Endothelial cell (in vitro differentiated cells): ENCODE measurements at regions not wholly inside any gene's neighbourhood (a gene's known extent, or its start where the extent isn't known, plus 50 kb on each side); places are given as distances from the start of the nearest gene placed in this dataset.

Experiments
- DNase-seq: peaks from one replicate; pipeline ENCODE4 v3.0.0; 2021; ENCODE audit warnings: low spot score
- H3K27ac Mint-ChIP-seq: one replicate; pipeline ENCODE4 v1.8.0; 2021; ENCODE audit warnings: mixed read lengths, inconsistent platforms; ENCODE audit not compliant: unreplicated experiment
- H3K27me3 Mint-ChIP-seq: one replicate; pipeline ENCODE4 v1.8.0; 2021; ENCODE audit warnings: mild to moderate bottlenecking, moderate library complexity, mixed read lengths, inconsistent platforms; ENCODE audit not compliant: unreplicated experiment
- H3K36me3 Mint-ChIP-seq: one replicate; pipeline ENCODE4 v1.8.0; 2021; ENCODE audit warnings: mild to moderate bottlenecking, low read depth, mixed read lengths, inconsistent platforms; ENCODE audit not compliant: unreplicated experiment
- H3K4me1 Mint-ChIP-seq: one replicate; pipeline ENCODE4 v1.8.0; 2021; ENCODE audit warnings: mild to moderate bottlenecking, mixed read lengths, inconsistent platforms; ENCODE audit not compliant: unreplicated experiment
- H3K4me3 Mint-ChIP-seq: one replicate; pipeline ENCODE4 v1.8.0; 2021; ENCODE audit warnings: mild to moderate bottlenecking, mixed read lengths, inconsistent platforms; ENCODE audit not compliant: unreplicated experiment
- H3K9me3 Mint-ChIP-seq: one replicate; pipeline ENCODE4 v1.8.0; 2021; ENCODE audit warnings: mixed read lengths, inconsistent platforms; ENCODE audit not compliant: unreplicated experiment
- CTCF ChIP-seq: fragments of 200-600 bp; sonication (generic); IDR thresholded peaks from one replicate; pipeline ENCODE4 v1.5.0; 2021; ENCODE audit warnings: antibody characterized with exemption; ENCODE audit not compliant: unreplicated experiment

DNA sequence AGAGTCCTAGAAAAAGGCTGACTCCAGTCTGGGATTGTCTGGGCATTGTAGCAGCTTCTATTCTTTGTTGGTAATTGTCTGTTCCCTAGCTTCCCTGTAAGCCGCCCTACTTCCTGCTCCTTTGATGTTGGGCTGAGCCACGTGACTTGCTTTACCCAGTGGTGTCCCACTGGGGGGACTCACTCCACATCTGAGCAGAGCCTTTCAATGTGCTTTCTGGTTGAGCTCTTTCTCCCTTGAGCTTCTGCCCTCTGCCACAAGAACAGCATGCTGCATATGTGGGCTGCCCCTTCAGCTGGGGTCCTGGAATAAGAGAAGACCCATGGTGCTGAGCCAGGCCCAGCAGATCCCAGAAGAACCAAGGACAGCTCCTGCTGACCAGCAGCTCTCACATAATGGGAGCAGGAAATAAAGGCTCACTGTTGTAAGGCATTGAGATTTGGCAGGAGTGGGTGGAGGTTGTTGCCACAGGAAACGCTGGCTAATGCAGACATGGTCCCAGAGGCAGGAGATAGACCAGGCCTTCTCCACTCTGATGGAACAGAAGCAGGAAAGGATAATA, 276.3 kb upstream of the GJB5 start:
- H3K27me3 Mint-ChIP-seq: no peaks in the 10 kb centered on the region
- no peaks in the 10 kb centered on the region for H3K9me3 Mint-ChIP-seq
- DNase-seq: peak; percentile 20
- H3K4me1 Mint-ChIP-seq: peaks cover 5% of the 10 kb centered on the region
- no peak overlapping the region for H3K4me3 Mint-ChIP-seq
- H3K36me3 Mint-ChIP-seq: no peaks in the 10 kb centered on the region
- H3K27ac Mint-ChIP-seq: no peak overlapping the region
- TF ChIP-seq CTCF: no peak

DNA sequence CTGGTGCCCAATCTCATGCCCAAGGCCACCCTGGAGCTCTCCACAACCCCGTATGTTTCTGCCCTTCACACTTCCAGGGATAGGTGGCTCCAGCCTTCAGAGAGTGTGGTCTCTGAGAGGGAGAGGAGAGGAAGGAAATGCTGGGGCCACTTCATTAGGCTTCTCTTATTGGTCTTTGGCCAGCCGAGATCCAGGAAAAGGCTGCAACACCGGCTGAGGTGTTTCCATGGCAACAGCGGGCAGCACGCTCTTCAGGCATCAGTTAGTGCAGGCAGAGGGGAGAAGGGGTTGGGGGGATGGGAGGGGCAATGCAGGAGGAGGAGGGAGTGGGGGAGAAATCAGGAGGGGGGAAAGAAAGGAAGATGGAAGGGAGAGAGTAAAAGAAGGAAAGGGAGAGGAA, 275.1 kb upstream of the GJB5 start:
- Mint-ChIP-seq H3K36me3 (no peaks in the 10 kb centered on the region), H3K9me3 (no peaks in the 10 kb centered on the region), H3K4me1 (peaks cover 5% of the 10 kb centered on the region), H3K27ac (no peak overlapping the region), H3K4me3 (no peak overlapping the region), H3K27me3 (no peaks in the 10 kb centered on the region)
- no peak for TF ChIP-seq CTCF
- no peak for DNase-seq

DNA sequence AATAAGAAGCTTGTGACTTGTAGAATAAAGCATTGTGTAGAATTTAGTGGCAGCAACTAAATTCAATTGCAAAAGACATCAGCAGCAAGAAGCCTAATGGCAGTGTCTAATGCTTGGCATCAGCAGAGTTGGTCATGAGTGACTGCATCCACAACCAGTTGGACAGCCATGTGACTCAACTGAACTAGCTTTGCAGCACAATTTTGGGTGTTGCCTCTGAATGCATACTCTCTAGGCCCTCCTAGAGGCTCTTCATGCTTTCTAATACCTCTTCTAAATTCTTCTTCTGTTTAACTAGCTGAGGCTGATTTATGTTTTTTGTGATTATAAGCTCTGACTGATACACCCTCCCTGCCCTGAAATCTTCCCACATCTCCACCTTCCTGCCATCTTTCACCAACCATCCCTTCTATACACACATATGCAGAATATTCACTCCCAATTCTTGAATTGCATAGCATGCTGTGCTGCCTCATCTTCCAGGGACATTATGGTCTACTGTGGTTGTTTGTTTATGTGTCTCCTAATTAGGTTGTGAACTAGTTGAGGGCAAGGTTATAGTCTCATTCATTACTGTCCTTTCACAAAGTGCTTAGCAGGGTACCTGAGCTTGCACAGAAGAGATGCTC, 266.7 kb upstream of the GJB5 start:
- no peaks in the 10 kb centered on the region for H3K27me3 Mint-ChIP-seq
- no peaks in the 10 kb centered on the region for H3K4me1 Mint-ChIP-seq
- no peak overlapping the region for H3K27ac Mint-ChIP-seq
- DNase-seq: no peak
- no peak overlapping the region for H3K4me3 Mint-ChIP-seq
- peaks cover 4% of the 10 kb centered on the region for H3K36me3 Mint-ChIP-seq
- H3K9me3 Mint-ChIP-seq: peaks cover 11% of the 10 kb centered on the region
- no peak for TF ChIP-seq CTCF

- DNase-seq: peak; percentile 80
- Mint-ChIP-seq H3K27me3 (no peaks in the 10 kb centered on the region), H3K4me3 (no peak overlapping the region), H3K36me3 (no peaks in the 10 kb centered on the region), H3K4me1 (no peaks in the 10 kb centered on the region), H3K27ac (no peak overlapping the region), H3K9me3 (no peaks in the 10 kb centered on the region)
- TF ChIP-seq CTCF: no peak
These were observed 254.4 kb upstream of the GJB5 start for GRCh38 chr1:34500451-34500850.

DNA sequence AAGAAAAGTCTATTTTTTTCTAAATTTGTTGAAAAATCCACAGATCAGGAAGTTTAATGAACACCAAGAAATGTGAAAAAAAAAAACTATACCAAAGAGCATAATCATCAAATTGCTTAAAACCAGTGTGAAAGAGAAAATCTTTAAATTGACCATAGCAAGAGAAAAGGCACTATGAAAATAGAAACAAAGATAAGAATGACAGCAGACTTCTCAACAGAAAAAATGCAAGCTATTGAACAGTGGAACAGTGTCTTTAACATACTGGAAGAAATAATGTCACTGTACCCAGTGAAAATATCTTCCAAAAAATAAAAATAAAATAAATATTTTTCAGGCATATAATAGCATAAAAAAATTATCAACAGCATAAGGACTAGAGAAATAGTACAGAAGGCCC, 243.0 kb upstream of the GJB5 start:
- no peaks in the 10 kb centered on the region for H3K9me3 Mint-ChIP-seq
- no peaks in the 10 kb centered on the region for H3K4me1 Mint-ChIP-seq
- no peak for DNase-seq

More for the DNA sequence above, 243.0 kb upstream of the GJB5 start:
- H3K36me3 Mint-ChIP-seq: no peaks in the 10 kb centered on the region
- no peak overlapping the region for H3K27ac Mint-ChIP-seq
- peaks cover 3% of the 10 kb centered on the region for H3K27me3 Mint-ChIP-seq
- H3K4me3 Mint-ChIP-seq: no peak overlapping the region
- no peak for TF ChIP-seq CTCF
